Fibroblast of lung (primary cell): ENCODE measurements at regions not wholly inside any gene's neighbourhood (a gene's known extent, or its start where the extent isn't known, plus 50 kb on each side); places are given as distances from the start of the nearest gene placed in this dataset.

Source experiments
- CTCF ChIP-seq, 2 donors: IDR thresholded peaks in 1 of 2; conservative IDR thresholded peaks in 1 of 2; 1 replicate in 1 of 2; 2 replicates in 1 of 2; pipeline ENCODE4 v1.5.1; 2011 to 2012; ENCODE audit warnings: low read length in 2 of 2, control low read depth in 1 of 2, inconsistent platforms in 1 of 2, low read depth in 1 of 2, mild to moderate bottlenecking in 1 of 2
- EZH2 ChIP-seq: IDR thresholded peaks from 2 replicates; pipeline ENCODE4 v1.5.1; 2012; ENCODE audit warnings: low read length, control low read depth, mild to moderate bottlenecking; ENCODE audit errors: missing control alignments

GRCh38 chr2:213224366-213224765 lies 59.9 kb upstream of the SPAG16 start:
- TF ChIP-seq CTCF (conservative IDR thresholded peaks at IDR 0.05 in 1 of 2, IDR thresholded peaks at IDR 0.05 in 1 of 2; ENCODE audit: low read depth in 1 of 2, low read length in 2 of 2): no peak
- no peak for TF ChIP-seq EZH2
